Mucosa of rectum (tissue), 2 donors: ENCODE measurements at regions not wholly inside any gene's neighbourhood (a gene's known extent, or its start where the extent isn't known, plus 50 kb on each side); places are given as distances from the start of the nearest gene placed in this dataset.

Experiments used
- H3K27ac ChIP-seq, 2 donors: one replicate each; pipeline ENCODE4 v1.7.0; 2013; ENCODE audit warnings: inconsistent platforms in 2 of 2, low read depth in 2 of 2, low read length in 2 of 2
- H3K27me3 ChIP-seq, 2 donors: one replicate each; pipeline ENCODE4 v1.7.0; 2013; ENCODE audit warnings: low read length in 2 of 2; ENCODE audit not compliant: control insufficient read depth in 2 of 2, insufficient read depth in 2 of 2
- H3K36me3 ChIP-seq, 2 donors: one replicate each; pipeline ENCODE4 v1.7.0; 2013; ENCODE audit warnings: low read length in 2 of 2; ENCODE audit not compliant: control insufficient read depth in 2 of 2, insufficient read depth in 2 of 2
- H3K4me1 ChIP-seq, 2 donors: one replicate each; pipeline ENCODE4 v1.7.0; 2013; ENCODE audit warnings: low read length in 2 of 2, mild to moderate bottlenecking in 1 of 2; ENCODE audit not compliant: control insufficient read depth in 2 of 2, insufficient read depth in 2 of 2
- H3K4me3 ChIP-seq, 2 donors: one replicate each; pipeline ENCODE4 v1.7.0; 2013; ENCODE audit warnings: low read length in 2 of 2
- H3K9ac ChIP-seq, 2 donors: one replicate each; pipeline ENCODE4 v1.7.0; 2013; ENCODE audit warnings: low read length in 2 of 2, low read depth in 1 of 2, mild to moderate bottlenecking in 1 of 2
- H3K9me3 ChIP-seq, 2 donors: one replicate each; pipeline ENCODE4 v1.7.0; 2013; ENCODE audit warnings: low read length in 2 of 2; ENCODE audit not compliant: control insufficient read depth in 2 of 2
- donor health status: healthy.
- donor health status: Normal muscosa, but diverticular disease.

- H3K27me3 ChIP-seq, result no peaks in the 10 kb centered on the region
- no peaks in the 10 kb centered on the region for H3K36me3 ChIP-seq
- H3K4me3 ChIP-seq, result no peak overlapping the region
- no peaks in the 10 kb centered on the region for H3K4me1 ChIP-seq
- no peak overlapping the region for H3K9ac ChIP-seq
- no peaks in the 10 kb centered on the region for H3K9me3 ChIP-seq
- no peak overlapping the region for H3K27ac ChIP-seq
Observed at GRCh38 chr1:166221316-166221715, 54.5 kb upstream of the FAM78B start.

GRCh38 chr1:166233750-166234366 lies 67.1 kb upstream of the FAM78B start:
- Histone ChIP-seq H3K4me1 (no peaks in the 10 kb centered on the region), H3K9me3 (no peaks in the 10 kb centered on the region), H3K27ac (no peak overlapping the region)

GRCh38 chr1:166235728-166236127 lies 68.9 kb upstream of the FAM78B start:
- Histone ChIP-seq H3K27me3 (no peaks in the 10 kb centered on the region), H3K9ac (no peak overlapping the region), H3K36me3 (no peaks in the 10 kb centered on the region), H3K9me3 (no peaks in the 10 kb centered on the region), H3K4me1 (no peaks in the 10 kb centered on the region), H3K27ac (no peak overlapping the region), H3K4me3 (no peak overlapping the region)

More at GRCh38 chr1:166233750-166234366, 67.1 kb upstream of the FAM78B start:
- no peak overlapping the region for H3K4me3 ChIP-seq
- no peaks in the 10 kb centered on the region for H3K27me3 ChIP-seq
- no peaks in the 10 kb centered on the region for H3K36me3 ChIP-seq
- H3K9ac ChIP-seq, result no peak overlapping the region

GRCh38 chr1:166237675-166238074 lies 70.9 kb upstream of the FAM78B start:
- Histone ChIP-seq H3K4me3 (no peak overlapping the region), H3K27ac (no peak overlapping the region)

GRCh38 chr1:166253076-166253779 lies 86.4 kb upstream of the FAM78B start:
- Histone ChIP-seq H3K36me3 (no peaks in the 10 kb centered on the region), H3K27ac (no peak overlapping the region), H3K4me3 (no peak overlapping the region), H3K27me3 (no peaks in the 10 kb centered on the region), H3K4me1 (no peaks in the 10 kb centered on the region), H3K9ac (no peak overlapping the region), H3K9me3 (no peaks in the 10 kb centered on the region)

More at GRCh38 chr1:166237675-166238074, 70.9 kb upstream of the FAM78B start:
- Histone ChIP-seq H3K27me3 (no peaks in the 10 kb centered on the region), H3K36me3 (no peaks in the 10 kb centered on the region), H3K9me3 (no peaks in the 10 kb centered on the region), H3K9ac (no peak overlapping the region), H3K4me1 (no peaks in the 10 kb centered on the region)

GRCh38 chr1:166258017-166258416 lies 91.2 kb upstream of the FAM78B start:
- Histone ChIP-seq H3K36me3 (no peaks in the 10 kb centered on the region), H3K27ac (no peak overlapping the region), H3K4me3 (no peak overlapping the region), H3K9me3 (no peaks in the 10 kb centered on the region), H3K27me3 (no peaks in the 10 kb centered on the region), H3K9ac (no peak overlapping the region), H3K4me1 (no peaks in the 10 kb centered on the region)

GRCh38 chr1:166261511-166261910 lies 94.7 kb upstream of the FAM78B start:
- Histone ChIP-seq H3K27me3 (no peaks in the 10 kb centered on the region), H3K36me3 (no peaks in the 10 kb centered on the region)

GRCh38 chr1:166270476-166271150 lies 103.8 kb upstream of the FAM78B start:
- Histone ChIP-seq H3K36me3 (no peaks in the 10 kb centered on the region), H3K4me1 (no peaks in the 10 kb centered on the region), H3K9ac (no peak overlapping the region), H3K4me3 (no peak overlapping the region), H3K27me3 (no peaks in the 10 kb centered on the region), H3K27ac (no peak overlapping the region), H3K9me3 (no peaks in the 10 kb centered on the region)

More at GRCh38 chr1:166261511-166261910, 94.7 kb upstream of the FAM78B start:
- Histone ChIP-seq H3K9me3 (no peaks in the 10 kb centered on the region), H3K27ac (no peak overlapping the region), H3K4me3 (no peak overlapping the region), H3K4me1 (no peaks in the 10 kb centered on the region), H3K9ac (no peak overlapping the region)

GRCh38 chr1:166271151-166271538 lies 104.3 kb upstream of the FAM78B start:
- Histone ChIP-seq H3K4me1 (no peaks in the 10 kb centered on the region), H3K36me3 (no peaks in the 10 kb centered on the region), H3K4me3 (no peak overlapping the region), H3K9ac (no peak overlapping the region), H3K9me3 (no peaks in the 10 kb centered on the region), H3K27me3 (no peaks in the 10 kb centered on the region), H3K27ac (no peak overlapping the region)

- Histone ChIP-seq H3K9ac (no peak overlapping the region), H3K4me3 (no peak overlapping the region), H3K36me3 (no peaks in the 10 kb centered on the region), H3K27me3 (no peaks in the 10 kb centered on the region), H3K9me3 (no peaks in the 10 kb centered on the region), H3K4me1 (no peaks in the 10 kb centered on the region), H3K27ac (no peak overlapping the region)
Observed at GRCh38 chr1:166272155-166272554, 105.4 kb upstream of the FAM78B start.
